ENCODE measurements at regions not wholly inside any gene's neighbourhood (a gene's known extent, or its start where the extent isn't known, plus 50 kb on each side); places are given as distances from the start of the nearest gene placed in this dataset.
"Not testable (repeated sequence)": the region's sequence is repeated elsewhere in the genome, so short reads cannot be mapped to it uniquely, and the experiment has no call there.

DNA sequence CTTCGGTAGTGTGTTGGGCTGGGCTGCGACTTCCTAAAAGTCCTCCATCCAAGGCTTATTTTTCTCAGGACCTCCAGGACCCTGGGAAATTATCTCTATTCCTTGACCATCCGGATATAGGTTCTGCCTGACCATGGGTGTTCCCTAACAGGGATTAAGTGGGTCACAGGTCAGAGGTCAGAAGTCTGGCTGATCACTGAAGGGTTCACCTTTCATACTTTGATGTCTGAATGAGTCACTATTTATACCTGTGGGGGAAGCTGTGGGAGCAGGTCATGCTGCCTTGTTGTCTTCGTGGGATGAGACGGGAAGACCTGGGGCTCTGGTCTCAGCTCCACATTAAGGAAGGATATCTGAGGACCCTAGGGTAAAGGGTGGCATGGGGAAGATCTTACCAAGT is 65.0 kb upstream of the ETV3 start:
- DNase-seq, result no peak

DNA sequence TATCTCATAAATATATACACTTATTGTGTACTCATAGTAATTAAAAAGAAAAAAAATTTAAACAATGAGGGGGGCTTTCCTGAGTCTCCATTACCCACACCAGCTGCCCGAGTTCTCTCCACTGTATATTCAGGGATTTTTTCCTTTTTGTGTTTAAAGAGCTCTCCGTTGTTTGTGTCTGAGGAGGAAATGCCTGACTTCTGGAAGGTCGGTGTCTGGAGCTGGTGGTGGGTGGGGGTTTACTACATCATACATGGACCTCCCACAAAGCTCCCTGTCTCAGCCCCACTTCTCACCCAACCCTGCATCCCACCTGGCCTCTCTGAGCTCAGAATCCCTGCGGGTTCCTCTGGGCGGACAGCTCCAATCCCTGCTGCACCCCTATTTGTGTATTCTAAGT is 64.1 kb upstream of the ETV3 start:
- DNase-seq, result no peak

DNA sequence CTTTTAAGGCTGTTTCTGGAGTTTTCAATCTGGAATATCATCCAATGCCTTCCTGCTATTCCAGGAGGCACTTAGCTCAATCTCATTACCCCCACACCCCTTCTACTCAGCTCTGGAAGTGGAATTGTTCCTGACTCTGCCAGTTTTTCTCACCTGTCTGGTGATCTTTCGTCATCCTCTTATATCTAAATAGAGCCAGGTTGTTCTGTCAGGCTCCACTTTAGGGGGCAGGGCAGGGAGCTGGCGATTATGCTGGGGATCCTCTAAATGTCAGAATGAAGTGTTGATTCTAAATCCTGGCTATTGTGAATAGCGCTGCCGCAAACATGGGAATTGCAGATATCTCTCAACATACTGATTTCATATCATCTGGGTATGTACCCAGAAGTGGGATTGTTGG is 63.6 kb upstream of the ETV3 start:
- DNase-seq, result no peak

DNA sequence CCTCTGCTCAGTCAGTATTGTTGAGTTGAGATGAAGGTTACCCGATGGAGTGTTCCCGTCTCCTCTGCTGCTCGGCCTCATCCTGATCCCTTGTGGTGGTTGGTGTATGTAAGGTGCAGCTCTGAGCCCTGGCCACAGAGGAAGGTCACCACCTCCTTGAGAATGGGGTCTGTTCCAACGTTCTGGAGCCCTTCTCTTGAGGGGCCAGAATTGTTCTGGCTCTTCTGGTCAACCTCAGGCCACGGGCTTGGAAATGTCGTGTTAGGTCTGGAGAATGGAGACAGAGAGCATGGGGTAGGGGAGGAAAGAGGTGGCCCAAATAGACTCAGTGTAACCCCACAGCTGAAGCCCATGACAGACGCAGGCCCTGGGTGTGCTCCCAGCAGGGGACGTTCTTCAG is 62.3 kb upstream of the ETV3 start:
- no peak for DNase-seq

DNA sequence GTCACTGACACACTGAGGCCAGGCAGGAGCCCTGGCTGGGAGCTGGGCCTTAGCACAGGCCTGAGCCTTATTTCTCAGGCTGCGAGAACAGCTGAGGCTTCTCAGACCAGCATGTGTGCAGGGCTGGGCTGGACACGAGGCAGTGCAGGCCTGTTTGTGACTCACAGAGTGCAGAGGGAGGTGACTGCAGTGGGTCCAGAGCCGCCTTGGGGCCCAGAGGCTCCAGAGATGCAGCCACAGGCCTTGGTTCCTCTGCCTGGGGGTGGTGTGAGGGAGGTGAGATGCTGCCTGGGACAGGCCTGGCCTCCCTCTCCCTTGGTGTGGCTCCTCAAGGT is 61.2 kb upstream of the ETV3 start:
- DNase-seq, result no peak

DNA sequence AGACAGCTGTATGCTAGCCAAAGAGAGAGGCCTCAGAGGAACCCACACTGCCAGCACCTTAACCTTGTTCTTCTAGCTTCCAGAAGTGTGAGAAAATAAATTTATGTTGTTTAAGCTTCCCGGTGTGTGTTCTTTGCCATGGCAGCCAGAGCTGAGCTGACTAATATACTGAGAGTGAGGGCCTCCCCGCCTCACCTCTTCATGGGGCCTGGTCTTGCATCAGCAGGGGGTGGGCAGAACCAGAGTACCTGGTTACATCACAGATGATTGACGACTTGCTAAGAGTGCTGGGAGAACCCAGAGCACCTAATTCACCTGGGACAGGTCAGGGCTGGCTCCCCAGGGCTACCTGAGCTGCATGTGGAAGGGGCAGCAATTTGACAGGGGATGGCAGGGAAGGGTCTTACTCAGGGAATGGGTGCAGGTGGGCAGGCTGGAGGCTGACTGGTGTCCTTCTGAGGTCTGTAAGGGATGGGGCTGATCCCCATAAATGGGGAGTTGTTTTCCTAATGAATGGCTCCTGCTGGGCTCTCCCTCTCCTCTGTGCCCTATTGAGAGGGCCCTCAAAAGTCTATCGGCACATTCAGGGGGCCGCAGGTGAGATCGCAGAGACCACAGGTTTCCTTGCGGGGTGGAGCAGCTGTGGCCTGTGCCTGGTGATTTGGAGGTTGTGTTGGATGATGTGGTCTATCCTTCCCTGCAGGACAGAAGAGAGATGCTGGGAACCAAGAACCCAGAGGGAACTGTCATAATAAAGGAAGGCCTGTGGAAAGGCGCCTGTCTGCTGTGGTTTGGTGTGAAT is 60.6 kb upstream of the ETV3 start:
- no peak for DNase-seq

DNA sequence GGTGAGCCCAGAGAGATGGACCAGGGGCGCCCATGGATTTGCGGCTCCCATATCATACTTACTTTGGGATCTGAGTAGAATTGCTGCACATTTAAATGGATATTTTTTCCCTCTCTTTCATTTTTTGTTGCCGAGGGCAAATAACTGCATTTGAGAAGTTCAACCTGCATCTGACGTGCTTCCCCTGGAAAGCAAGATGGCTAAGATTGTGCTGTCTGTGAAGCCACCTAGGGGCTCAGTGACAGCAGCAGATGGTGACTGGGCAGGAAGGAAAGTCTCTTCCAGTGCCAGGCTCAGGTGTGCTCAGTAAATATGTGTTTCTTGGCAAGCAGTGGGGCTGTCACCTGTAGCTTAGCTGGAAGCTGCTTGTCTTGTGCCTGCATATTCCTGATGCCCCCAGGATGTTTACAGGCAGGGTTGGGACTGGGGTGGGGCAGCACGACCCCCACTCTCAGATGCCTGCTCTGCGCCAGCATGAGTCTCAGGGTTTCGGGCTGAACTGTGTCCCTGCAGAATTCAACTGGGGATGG is 59.8 kb upstream of the ETV3 start:
- no peak for DNase-seq

DNA sequence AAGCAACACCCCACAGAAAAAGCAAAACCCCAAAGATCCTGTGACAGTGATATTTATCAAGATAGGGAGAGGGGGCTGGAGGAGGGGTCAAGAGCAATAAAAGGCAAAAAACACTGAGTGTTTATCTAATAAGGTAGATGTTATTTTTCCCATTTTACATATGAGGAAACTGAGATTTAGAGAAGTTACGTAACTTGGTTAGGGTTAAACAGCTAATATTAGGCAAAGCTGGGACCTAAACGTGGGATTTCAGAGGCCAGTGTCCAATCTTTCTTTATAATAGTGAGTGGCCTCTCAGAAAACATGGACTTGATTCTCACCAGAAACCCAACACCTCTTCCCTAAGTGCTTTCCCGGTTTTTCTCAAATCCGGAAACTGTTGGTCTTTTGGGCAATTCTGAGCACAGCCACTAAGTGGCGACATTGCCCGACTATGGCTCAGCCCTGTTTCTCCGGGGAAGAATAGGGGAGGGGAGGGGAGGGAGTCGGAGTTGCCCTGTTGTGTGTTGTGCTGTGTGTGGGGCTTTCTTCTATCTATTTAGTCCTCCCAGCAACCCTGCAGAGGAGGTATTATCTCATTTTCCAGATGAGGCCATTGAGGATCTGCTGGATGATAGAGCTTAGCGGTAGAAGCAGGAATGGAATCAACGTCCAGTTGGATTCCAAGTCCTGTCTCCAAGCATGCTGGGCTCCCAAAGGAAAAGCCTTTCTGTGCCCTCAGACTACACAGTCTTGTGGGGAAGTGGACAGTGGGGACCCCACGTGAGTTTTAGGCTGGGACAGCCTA is 58.7 kb upstream of the ETV3 start:
- DNase-seq, result not testable (repeated sequence)

DNA sequence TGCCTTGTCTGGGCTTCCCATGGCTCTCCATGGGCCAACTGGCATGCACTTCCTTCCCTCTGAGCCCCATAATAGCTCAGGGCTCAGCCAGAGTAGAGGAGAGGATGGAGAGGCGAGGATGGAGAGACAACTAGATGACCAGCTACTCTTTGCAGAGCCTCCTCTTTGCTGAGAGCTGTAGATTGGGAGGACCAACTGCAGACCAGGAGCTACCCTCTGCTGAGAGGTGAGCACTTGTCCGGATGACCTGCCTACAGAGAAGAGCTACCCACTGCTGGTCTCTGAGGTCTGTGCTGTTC is 58.0 kb upstream of the ETV3 start:
- no peak for DNase-seq

DNA sequence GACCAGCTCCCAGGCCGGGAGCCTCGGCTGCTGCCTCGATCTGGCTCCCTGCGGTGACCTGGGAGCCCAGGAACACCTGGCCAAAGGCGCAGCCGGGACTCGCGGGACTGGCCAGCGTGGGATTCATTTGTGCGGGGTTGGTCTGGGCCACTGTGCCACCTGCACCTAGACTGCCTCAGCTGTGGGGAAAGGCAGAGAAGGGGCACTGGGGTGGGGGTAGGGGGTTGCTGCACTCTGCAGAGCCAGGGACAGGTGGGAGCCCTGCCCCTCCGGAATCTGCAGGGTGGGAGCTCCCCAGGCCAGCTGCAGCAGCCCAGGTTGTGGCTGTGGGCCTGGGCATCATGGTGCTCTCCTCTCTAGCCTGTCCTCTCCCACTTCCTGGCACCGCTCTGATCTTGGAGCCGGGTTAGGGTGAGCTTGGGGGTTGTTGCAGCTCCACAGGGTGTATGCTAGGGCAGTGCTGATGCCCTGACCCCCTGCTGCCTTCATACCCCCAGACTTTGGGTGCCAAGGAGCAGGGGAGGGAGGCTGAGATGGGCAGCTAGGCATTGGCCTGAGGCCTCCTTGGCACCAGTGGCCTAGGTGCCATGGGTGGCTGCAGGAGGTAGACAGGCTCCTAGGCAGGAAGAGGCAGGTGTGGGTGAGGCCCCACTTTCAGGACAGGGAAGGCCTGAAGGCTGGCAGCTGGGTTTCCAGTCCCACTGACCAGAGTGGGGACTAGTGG is 57.5 kb upstream of the ETV3 start:
- no peak for DNase-seq

DNA sequence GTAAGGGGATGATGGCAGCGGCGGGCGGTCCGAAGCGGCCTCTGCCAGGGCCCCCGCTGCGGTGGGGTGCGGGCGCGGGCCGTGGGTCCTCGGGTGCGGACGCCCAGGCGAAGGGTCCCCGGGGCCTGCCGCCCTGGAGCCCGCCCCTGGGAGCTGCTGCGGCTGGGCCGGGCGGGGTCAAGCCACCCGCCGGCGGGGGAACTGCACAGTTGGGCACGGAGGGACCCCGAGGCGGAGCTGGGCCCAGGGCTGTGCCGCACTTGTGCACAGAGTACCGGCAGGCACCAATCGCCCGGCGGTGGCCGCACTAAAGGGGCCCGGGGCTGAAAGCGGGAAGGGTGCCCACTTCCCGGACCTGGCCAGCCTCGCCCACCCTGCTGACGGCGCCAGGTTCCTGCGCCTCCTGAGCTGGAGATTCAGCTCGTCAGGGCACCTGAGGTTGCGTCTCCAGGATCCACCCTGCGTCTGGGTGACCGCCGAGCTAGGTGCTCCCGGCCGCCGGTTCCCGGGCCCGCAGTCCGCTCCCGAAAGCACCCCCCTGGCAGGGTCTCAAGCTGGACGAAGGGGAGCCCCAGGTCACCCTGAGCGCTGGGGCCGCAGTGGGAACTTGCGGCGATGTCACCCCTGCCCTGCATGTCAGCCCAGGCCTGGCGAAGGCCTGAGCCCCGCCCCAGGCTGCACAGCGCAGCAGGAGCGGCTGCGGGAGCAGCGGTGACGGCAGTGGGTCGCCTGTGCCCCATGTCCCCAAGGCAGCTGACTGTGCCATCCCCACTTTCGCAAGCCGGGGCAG is 56.7 kb upstream of the ETV3 start:
- no peak for DNase-seq

DNA sequence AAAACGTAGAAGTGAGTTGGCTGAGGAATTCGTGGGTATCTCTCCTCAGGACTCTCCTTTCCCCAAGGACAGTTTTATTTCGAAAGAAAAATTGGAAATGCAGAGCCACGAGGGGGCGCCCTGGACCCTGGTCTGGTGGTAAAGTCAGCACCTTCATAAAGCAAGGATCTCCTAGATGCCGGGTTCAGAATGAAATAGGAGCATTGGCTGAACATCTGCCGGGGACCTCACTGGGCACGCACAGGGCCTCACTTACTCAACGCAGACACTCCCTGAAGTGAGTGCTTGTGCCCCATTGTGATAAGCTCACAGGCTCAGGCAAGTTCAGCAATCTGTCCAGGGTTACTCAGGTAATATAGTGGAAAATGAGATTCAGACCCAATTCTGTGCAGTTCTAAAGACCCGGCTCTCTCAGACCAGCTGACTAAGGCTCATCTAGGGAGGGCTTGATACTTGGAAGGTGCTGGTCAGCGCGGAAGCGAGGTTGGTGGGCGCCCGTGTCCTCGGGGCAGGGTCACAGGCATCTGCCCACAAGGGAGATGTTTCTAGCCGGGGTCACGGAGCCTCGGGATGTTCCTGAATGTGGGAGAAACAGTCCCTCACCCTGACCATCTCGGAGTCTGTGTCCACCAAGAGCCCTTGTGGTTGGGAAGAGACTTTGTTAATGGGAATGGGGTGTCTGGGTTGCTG is 55.7 kb upstream of the ETV3 start:
- DNase-seq, result no peak

DNA sequence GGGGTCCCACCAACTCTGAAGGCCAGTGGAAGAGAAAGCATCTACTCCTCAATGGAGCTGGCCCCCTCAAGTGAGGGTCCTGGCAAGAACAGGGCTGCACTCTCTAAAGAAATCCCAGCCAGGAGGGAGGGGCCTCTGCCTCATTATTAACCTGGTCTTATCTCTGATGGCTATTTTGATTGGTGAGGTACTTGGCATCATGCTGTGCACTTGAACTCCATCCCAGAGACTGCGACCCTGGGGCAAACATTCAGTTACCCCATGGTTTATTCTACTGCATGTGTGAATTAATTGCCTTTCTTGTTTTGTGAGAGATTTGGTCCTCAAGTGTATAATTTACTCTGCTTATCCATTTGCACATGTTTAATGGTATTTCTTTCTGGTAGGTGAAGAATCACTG is 55.0 kb upstream of the ETV3 start:
- no peak for DNase-seq

DNA sequence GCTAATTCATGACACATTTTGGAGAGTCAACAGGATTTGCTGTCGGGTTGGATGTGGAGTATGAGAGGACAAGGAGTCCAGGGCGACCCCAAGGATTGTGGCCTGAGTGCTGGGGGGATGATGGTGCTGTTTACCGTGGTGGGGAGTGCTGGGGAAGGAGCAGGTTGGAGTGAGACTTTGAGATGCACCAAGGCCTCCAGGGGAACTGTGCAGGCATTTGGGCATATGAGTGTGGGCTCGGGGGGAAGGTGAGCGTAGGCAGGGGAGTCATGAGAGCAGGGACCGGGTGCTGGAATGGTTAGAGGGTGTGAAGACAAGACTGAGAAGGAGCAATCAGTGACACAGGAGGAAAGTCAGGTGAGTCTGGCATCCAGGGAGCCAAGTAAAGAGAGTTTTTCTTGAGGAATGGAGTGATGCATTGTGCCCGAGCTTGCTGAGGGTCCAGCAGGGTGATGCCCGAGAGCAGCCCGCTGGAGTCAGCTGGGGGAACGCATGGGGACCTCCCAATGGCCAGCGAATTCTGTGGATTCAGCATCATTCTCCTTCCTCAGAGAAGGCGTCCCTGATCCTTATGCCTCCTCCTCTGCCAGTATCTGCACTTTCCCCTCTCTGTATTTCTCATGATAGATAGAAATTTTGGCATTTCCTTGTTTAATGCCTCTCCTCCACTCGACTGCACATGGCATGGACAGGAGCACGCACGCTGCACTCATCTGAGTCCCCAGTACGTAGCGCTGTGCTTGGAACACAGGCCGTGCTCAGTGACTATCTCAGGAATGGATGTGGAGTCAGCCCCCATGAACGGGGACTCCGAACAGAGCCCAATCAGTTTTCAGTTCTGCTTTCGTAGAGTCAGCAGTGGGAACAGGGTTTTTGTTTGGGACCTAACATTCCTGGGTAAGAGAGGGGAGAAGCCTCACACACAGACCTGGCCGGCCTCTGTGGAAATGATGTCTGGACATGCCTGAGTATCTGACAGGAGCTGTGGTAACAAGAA is 52.1 kb upstream of the ETV3 start:
- DNase-seq, result no peak

DNA sequence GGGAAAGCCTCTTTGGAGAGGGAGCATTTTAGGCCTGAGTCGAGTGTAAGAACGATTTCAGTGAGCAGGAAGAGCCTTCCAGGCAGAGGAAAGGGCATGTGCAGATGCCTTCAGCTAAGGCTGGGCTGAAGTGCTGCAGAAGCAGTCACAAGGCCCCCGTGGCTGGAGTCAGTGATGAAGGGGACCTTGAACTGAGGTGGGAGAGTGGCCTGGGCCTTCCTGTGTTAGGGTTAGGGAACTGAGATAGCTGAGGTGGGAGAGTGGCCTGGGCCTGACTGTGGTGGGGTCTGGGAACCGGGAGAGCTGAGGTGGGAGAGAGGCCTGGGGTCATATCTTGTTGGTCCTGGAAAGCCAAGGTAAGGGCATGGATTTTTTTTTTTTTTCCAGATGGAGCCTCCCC is 50.9 kb upstream of the ETV3 start:
- no peak for DNase-seq

Measured in T1000 (cell line).